Skeletal muscle satellite cell (primary cell): ENCODE measurements at regions not wholly inside any gene's neighbourhood (a gene's known extent, or its start where the extent isn't known, plus 50 kb on each side); places are given as distances from the start of the nearest gene placed in this dataset.

ENCODE experiments used
- H3K27me3 ChIP-seq: 2 replicates; pipeline ENCODE4 v1.7.0; 2013; ENCODE audit warnings: low read length; ENCODE audit not compliant: control insufficient read depth, insufficient read depth
- H3K36me3 ChIP-seq: 2 replicates; pipeline ENCODE4 v1.7.0; 2013; ENCODE audit warnings: mild to moderate bottlenecking, control low read depth, low read length; ENCODE audit not compliant: insufficient read depth
- H3K4me1 ChIP-seq: 2 replicates; pipeline ENCODE4 v1.7.0; 2013; ENCODE audit warnings: low read length; ENCODE audit not compliant: control insufficient read depth, insufficient read depth
- H3K4me2 ChIP-seq: 2 replicates; pipeline ENCODE4 v1.7.0; 2013; ENCODE audit warnings: mild to moderate bottlenecking, low read length
- H3K4me3 ChIP-seq: 2 replicates; pipeline ENCODE4 v1.7.0; 2013; ENCODE audit warnings: low read length
- H3K9ac ChIP-seq: 2 replicates; pipeline ENCODE4 v1.7.0; 2013; ENCODE audit warnings: mild to moderate bottlenecking, low read depth, low read length, moderate library complexity
- H3K9me3 ChIP-seq: replicated peaks from 2 replicates; pipeline ENCODE4 v1.7.0; 2013; ENCODE audit warnings: mild to moderate bottlenecking, control low read depth, low read length

DNA sequence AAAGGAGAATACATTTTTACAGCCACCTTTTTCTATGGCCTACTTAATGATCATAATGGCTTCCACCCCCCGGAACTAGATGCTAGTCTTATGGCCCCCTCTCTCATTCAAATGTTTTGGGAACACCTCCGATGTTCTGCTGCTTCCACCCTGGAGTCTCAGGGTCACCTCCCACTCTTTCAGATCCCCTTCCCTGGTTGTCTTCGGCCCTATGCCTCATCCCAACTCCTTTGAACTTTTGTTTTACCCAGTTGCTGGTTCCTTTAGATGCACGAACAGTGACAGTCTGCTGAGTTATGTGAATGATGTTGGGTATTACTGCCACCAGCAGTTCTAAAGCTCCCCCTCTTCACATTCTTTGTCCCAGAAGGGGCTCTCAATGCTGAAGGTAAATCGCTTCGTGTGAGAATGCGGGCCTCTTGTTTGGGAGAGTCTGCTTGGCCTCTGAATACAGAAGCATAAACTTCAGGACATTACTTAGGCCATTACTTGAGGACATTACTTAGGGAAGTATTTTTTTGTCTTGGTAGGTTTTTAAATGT lies 309.1 kb downstream of the SOX4 start:
- no peak overlapping the region for H3K4me3 ChIP-seq
- no peaks in the 10 kb centered on the region for H3K27me3 ChIP-seq
- no peaks in the 10 kb centered on the region for H3K9me3 ChIP-seq
- H3K9ac ChIP-seq: no peak overlapping the region
- no peak overlapping the region for H3K4me2 ChIP-seq
- H3K4me1 ChIP-seq: peaks cover 21% of the 10 kb centered on the region
- H3K36me3 ChIP-seq: no peaks in the 10 kb centered on the region

DNA sequence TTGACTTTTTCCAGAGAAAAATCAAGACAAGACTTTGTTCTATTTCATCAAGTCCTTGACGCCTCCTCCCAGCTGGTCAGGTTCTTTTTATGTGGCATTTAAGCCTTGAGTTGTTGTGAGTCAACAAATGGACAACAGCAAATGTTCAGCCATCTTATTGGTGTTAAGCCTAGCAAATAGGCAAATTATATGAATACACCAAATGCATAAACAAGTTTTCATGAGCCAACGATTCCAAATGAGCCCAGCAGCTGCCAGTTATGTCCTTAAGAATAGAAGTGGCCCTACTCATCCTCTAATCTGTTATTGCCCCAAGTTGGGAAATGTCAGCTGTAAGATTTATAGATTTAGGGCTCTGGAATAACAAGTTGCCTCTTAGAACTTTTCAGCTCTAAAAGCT lies 312.0 kb downstream of the SOX4 start:
- no peaks in the 10 kb centered on the region for H3K9me3 ChIP-seq
- peaks cover 6% of the 10 kb centered on the region for H3K4me1 ChIP-seq
- no peak overlapping the region for H3K4me2 ChIP-seq
- no peaks in the 10 kb centered on the region for H3K36me3 ChIP-seq
- H3K9ac ChIP-seq: no peak overlapping the region
- no peak overlapping the region for H3K4me3 ChIP-seq
- H3K27me3 ChIP-seq: no peaks in the 10 kb centered on the region

DNA sequence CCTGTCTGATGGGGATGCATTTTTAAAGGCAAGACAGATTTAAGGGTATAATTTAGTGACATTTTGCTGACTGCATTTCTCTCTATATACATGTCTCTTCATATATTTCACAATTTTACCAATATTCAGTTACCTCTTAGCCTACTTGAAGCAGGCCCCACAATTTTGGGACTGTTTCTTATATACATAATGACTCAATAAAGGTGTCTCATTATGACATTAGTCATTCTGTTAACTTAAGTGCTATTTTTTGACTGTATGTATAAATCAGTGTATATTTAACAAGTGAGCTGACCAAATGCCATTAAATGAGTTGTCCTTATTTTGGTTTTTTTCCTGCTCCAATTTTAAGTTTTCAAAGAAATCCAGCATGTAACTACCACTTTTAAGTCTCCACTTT lies 313.3 kb downstream of the SOX4 start:
- H3K9ac ChIP-seq: no peak overlapping the region
- H3K27me3 ChIP-seq: no peaks in the 10 kb centered on the region
- H3K4me3 ChIP-seq: no peak overlapping the region
- no peak overlapping the region for H3K4me2 ChIP-seq
- no peaks in the 10 kb centered on the region for H3K9me3 ChIP-seq
- H3K4me1 ChIP-seq: no peaks in the 10 kb centered on the region
- H3K36me3 ChIP-seq: no peaks in the 10 kb centered on the region

DNA sequence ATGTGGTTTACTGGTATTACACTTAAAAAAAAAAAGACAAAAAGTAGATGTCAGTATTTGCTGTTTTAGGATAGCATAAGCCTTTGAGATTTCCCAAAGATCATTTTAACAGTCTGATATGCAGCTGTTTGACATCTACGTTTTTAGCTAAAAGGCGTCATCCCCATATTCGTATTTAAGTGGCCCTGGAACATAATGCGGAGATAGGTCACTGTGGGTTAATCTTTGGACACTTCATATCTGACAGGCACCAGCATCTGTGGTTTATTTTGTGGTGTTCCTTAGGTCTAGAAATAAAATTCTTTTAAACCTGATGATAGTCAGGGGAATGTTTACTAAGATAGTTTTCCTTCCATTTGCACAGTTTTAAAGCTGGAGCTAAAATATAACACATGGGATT lies 313.7 kb downstream of the SOX4 start:
- Histone ChIP-seq H3K4me2 (no peak overlapping the region), H3K4me1 (no peaks in the 10 kb centered on the region), H3K36me3 (no peaks in the 10 kb centered on the region), H3K9ac (no peak overlapping the region), H3K9me3 (no peaks in the 10 kb centered on the region), H3K27me3 (no peaks in the 10 kb centered on the region), H3K4me3 (no peak overlapping the region)

DNA sequence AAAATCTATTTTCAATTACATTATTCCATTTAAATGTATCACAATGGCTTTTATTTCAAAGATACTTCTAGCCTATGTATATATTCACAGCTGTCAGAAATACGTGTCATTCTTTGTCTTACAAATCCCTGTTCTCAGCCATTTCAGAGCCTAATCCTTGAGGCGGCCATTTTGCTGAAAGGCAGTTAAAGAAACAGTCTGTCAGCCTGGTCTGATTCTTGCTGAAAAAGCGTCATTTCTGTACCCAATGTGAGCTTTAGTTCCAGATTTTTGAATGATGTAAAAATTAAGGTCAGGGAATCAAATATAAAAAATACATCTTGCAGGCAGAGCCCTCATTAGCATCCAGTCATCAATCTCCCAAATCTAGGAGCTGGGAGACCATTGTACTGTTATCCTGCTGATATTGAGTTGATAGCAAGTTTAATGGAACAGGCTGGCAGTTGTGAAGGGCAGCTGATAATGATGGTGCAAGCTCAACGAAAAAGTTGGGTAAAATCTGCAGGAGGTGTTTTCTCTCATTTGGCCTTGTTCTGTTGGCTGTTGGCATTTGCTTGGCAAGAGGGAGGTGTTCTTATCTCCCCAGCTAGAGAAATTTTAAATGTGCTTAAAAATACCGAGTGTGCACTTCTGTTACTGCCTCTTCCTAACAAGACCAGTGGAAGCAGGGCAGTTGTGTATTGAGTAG lies 314.8 kb downstream of the SOX4 start:
- H3K9ac ChIP-seq: no peak overlapping the region
- H3K4me3 ChIP-seq: no peak overlapping the region
- no peaks in the 10 kb centered on the region for H3K4me1 ChIP-seq
- no peaks in the 10 kb centered on the region for H3K36me3 ChIP-seq
- H3K9me3 ChIP-seq: no peaks in the 10 kb centered on the region
- H3K27me3 ChIP-seq: no peaks in the 10 kb centered on the region
- no peak overlapping the region for H3K4me2 ChIP-seq

DNA sequence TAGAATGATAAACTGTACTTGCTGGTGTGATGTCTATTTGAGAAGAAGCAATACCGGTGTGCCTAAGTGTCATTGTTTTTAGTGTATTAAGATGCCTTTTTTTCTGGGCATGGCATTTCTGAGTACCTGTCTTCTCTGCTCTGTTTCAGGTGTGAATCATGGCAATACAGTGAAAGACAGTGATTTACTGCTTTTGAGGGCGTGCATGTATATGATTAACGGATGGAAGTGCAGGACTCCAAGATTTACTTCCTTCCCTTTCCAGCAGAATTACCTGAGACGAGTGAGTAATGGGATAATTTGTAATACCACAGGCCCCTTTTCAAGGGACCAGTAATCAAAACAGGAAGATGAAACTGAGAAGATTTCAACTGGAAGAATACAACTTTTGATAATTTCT lies 315.8 kb downstream of the SOX4 start:
- no peaks in the 10 kb centered on the region for H3K36me3 ChIP-seq
- H3K4me3 ChIP-seq: no peak overlapping the region
- no peaks in the 10 kb centered on the region for H3K4me1 ChIP-seq
- H3K4me2 ChIP-seq: no peak overlapping the region
- H3K27me3 ChIP-seq: no peaks in the 10 kb centered on the region
- no peaks in the 10 kb centered on the region for H3K9me3 ChIP-seq
- no peak overlapping the region for H3K9ac ChIP-seq

DNA sequence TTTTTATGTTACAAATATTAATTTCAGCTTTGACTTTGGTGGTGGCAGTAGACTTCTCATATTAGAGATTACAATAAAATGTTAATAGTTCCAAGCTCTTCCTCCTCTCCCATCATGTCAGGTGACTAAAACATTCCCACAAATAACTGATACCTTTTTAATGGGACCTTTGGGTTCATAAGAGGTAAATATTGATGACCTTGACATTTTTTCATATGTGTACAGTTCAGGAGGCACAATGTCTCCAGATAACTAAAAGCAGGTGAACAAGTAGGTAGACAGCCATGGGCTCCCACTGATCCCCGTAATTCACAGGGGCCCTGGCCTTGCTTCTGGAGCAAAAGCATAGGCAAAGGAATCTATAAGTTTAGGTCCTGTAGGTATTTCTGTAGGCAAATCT lies 317.7 kb downstream of the SOX4 start:
- Histone ChIP-seq H3K9me3 (no peaks in the 10 kb centered on the region), H3K4me1 (peaks cover 9% of the 10 kb centered on the region), H3K36me3 (no peaks in the 10 kb centered on the region), H3K4me3 (no peak overlapping the region), H3K27me3 (no peaks in the 10 kb centered on the region), H3K9ac (no peak overlapping the region), H3K4me2 (no peak overlapping the region)

DNA sequence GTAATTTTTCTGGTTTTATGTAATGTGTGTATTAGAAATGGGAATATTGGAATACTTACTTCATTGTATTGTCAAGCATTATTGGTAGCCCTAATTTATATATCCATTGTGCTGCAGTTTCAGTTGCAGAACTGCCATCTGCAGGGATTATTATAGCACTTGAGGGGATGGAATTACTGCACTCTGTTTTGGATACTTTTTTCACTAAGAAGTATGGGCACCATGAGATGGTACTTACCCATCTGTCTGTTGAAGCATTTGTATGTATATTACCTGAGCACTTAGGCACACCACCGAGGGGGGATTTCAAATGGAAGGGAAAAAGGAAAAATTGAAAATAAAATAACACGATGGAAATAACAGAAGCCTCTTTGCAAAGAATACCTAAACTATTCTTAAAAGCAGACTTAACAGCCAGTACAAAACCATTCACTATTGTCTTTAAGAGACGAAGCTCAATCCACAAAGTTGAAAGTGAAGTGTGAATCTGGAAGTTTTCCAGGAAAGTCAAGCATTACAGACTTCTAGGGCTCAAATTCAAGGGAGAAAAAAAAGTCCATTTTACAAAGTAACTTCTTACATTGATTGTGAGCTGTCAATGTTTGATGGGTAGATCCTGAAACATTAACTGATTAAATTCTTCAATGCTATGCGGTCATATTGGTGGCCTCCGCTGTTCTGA lies 318.7 kb downstream of the SOX4 start:
- Histone ChIP-seq H3K4me2 (no peak overlapping the region), H3K36me3 (no peaks in the 10 kb centered on the region), H3K9me3 (no peaks in the 10 kb centered on the region), H3K27me3 (no peaks in the 10 kb centered on the region), H3K4me3 (no peak overlapping the region), H3K4me1 (peaks cover 19% of the 10 kb centered on the region), H3K9ac (no peak overlapping the region)

DNA sequence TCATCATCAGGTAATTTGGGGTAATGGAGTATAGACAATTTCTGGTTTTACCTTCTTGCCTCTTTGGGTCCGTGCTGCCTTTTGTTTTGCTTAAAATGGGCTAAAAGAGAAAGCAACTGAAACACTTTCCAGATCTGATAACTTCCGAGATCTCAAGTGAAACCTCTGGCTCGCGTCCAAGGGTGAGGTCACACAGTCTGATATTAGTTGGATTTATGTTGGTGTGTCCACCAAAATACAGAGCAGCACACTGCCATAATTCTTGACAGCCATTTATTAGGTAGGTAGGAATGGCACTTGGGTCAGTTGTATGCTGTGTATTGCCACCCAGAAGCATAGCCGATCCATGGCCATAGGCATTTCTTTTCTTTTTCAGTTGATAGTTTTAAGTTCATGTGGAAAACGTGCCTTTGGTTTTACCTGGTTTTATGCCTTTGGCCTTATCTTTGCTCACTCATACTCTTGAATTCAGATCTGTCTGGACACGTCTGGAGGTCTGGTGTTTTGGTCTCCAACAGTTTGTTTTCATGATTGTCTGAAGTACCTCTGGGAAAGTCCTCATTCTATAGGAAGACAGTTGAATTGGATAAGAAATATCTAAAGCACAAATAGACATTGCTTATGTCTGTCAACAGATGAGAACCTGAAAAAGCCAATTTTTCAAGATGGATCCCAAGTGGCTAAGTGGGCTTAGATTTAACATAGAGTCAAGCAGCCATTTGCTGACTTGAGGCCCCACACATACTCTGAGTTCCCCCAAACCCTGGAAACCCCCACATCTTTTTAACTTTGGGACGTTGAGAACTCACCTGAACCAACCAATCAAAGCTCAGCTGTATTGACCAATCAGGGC lies 320.8 kb downstream of the SOX4 start:
- Histone ChIP-seq H3K9ac (no peak overlapping the region), H3K4me1 (peaks cover 22% of the 10 kb centered on the region), H3K4me2 (no peak overlapping the region), H3K4me3 (no peak overlapping the region), H3K27me3 (no peaks in the 10 kb centered on the region), H3K36me3 (no peaks in the 10 kb centered on the region), H3K9me3 (no peaks in the 10 kb centered on the region)

DNA sequence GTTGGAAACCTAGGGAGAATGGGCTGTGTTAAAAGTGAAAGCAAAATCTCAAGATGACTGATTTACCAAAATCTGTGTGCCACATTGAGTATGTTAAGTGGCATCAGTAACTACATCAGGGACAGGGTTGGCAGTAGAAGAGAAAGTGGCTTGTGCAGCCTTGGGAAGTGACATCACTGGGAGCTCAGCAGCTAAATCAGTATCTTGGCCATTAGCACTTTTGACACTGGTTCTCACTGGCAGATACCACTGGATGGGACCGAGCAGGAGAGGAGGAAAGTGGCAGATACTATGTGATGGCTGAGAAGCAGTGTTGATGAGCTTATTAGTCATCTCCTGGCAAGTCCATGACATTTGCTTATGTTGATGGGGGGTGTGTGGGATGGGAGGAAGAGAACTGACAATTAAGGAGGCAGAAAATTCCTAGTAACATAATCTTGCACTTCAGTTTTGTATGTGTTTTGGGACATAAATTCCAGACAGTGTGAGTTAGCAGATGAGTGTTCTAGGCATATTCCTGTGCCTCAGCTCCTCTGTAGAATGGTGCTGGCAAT lies 322.2 kb downstream of the SOX4 start:
- H3K27me3 ChIP-seq: no peaks in the 10 kb centered on the region
- H3K9ac ChIP-seq: no peak overlapping the region
- peaks cover 22% of the 10 kb centered on the region for H3K4me1 ChIP-seq
- peak overlapping the region; percentile 46 for H3K4me3 ChIP-seq
- H3K9me3 ChIP-seq: no peaks in the 10 kb centered on the region
- H3K36me3 ChIP-seq: no peaks in the 10 kb centered on the region
- H3K4me2 ChIP-seq: peak overlapping the region; percentile 65

DNA sequence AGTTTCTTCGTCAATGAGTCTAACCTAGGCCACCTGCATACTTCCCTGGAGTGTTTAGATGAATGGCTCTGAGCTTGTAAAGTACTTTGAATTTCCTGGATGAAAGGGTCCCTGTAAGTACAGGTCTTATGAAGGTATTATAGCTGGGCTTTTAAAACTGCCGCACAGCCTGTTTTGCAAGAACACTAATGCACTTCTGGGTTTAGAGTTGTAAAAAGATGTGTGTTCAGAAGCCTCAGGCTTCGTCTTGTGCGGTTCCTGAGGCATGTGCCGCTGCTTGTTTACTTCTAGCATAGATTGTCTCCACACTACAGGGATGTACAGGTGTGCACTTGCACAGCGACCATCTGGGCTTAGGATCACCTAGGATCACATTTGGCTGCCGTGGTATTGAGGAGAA lies 324.5 kb downstream of the SOX4 start:
- Histone ChIP-seq H3K36me3 (no peaks in the 10 kb centered on the region), H3K4me3 (no peak overlapping the region), H3K4me2 (no peak overlapping the region)

More for the DNA sequence above, 324.5 kb downstream of the SOX4 start:
- Histone ChIP-seq H3K9ac (no peak overlapping the region), H3K4me1 (peaks cover 26% of the 10 kb centered on the region), H3K27me3 (no peaks in the 10 kb centered on the region), H3K9me3 (no peaks in the 10 kb centered on the region)
